ENCODE measurements at regions not wholly inside any gene's neighbourhood (a gene's known extent, or its start where the extent isn't known, plus 50 kb on each side); places are given as distances from the start of the nearest gene placed in this dataset.
"Not testable (repeated sequence)": the region's sequence is repeated elsewhere in the genome, so short reads cannot be mapped to it uniquely, and the experiment has no call there.

DNA sequence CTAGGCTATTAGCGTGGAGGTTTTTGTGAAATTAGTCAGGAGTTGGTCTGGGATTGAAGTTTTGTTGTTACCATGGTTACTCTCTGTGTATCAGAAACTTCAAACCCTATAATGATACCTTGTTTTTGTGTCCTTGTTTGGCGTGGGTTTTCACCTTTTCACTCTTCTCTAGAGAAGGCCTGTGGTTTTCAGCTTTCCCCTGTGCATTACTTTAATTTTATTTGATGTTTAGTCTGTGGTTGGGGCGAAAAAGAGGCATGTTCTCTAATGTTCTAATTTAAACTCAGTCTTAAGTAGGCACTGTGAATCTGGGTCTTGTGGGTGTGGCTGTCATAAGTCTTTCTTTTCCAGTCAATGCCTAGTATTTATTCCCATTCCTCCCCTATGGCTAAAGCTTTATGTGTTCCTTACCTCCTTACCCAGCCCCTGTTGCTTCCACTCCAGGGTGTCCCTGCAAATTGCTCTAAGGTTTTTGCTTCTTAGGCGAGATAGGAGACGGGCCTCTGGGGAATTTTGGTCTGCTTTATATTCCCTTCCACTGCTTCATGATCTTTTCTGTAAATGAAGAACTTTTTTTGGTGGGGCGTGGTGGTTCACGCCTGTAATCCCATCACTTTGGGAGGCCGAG lies 125.1 kb upstream of the XIST start:
- Mint-ChIP-seq H3K4me3 (no peak overlapping the region), H3K9me3 (no peaks in the 10 kb centered on the region), H3K4me1 (ENCODE audit: low read depth) (peaks cover 10% of the 10 kb centered on the region), H3K27ac (peak overlapping the region; percentile 72), H3K36me3 (ENCODE audit: low read depth) (peaks cover 5% of the 10 kb centered on the region), H3K27me3 (ENCODE audit: low read depth) (no peaks in the 10 kb centered on the region)

DNA sequence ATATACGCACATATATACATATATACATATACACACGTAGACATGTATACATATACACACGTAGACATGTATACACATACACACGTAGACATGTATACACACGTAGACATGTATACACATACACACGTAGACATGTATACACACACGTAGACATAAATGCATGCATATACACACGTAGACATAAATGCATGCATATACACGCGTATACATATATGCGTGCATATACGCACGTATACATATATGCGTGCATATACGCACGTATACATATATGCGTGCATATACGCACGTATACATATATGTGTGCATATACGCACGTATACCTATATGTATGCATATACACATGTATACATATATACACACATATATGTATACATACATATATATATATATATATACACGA lies 114.9 kb upstream of the XIST start:
- H3K4me3 Mint-ChIP-seq; H3K4me1 Mint-ChIP-seq (ENCODE audit: low read depth); H3K27me3 Mint-ChIP-seq (ENCODE audit: low read depth); H3K27ac Mint-ChIP-seq; H3K9me3 Mint-ChIP-seq: not testable (repeated sequence)
- H3K36me3 Mint-ChIP-seq (ENCODE audit: low read depth), result peaks cover 16% of the 10 kb centered on the region

DNA sequence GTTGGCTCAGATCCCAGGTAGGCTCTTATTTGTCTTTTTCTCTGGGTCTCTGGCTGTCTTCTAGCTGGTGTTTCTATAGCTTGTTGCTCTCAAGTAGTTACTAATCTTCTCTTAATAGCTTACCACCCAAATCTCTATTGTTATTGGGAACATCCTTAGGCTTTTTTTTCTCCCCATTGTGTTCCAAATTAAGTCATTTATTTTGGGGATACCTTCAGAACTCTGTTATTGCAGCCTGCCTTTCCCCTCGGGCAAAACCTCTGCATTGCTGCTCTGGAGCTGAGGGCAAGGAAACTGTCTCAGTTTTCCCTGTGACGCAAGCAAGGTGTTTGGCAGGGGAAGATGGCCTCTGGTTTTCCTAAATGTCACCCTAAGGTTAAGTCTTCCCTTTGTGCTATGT lies 113.3 kb upstream of the XIST start:
- Mint-ChIP-seq H3K4me3 (no peak overlapping the region), H3K4me1 (ENCODE audit: low read depth) (peaks cover 3% of the 10 kb centered on the region), H3K27me3 (ENCODE audit: low read depth) (no peaks in the 10 kb centered on the region), H3K36me3 (ENCODE audit: low read depth) (peaks cover 12% of the 10 kb centered on the region), H3K27ac (no peak overlapping the region), H3K9me3 (no peaks in the 10 kb centered on the region)

DNA sequence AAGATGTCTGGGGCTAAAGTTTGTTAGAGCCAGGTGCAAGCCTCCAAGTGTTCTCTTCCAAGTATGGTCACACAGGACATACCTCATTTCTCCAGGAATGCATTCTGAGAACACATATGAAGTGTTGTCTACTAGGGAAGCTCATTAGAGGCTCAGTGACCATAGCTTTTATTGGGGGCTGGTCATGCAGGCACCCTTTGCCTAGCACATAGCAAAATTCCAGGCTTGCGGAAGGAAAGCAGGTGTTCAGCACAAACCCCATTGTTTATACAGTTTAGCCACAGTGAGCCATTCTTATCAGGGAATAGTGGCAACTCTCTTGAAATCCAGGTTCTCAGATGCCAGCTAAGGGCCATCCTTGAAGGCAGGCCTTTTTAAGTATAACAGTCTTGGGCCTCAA lies 112.1 kb upstream of the XIST start:
- Mint-ChIP-seq H3K9me3 (no peaks in the 10 kb centered on the region), H3K4me3 (no peak overlapping the region), H3K4me1 (ENCODE audit: low read depth) (peaks cover 3% of the 10 kb centered on the region), H3K36me3 (ENCODE audit: low read depth) (peaks cover 10% of the 10 kb centered on the region), H3K27ac (no peak overlapping the region), H3K27me3 (ENCODE audit: low read depth) (no peaks in the 10 kb centered on the region)

DNA sequence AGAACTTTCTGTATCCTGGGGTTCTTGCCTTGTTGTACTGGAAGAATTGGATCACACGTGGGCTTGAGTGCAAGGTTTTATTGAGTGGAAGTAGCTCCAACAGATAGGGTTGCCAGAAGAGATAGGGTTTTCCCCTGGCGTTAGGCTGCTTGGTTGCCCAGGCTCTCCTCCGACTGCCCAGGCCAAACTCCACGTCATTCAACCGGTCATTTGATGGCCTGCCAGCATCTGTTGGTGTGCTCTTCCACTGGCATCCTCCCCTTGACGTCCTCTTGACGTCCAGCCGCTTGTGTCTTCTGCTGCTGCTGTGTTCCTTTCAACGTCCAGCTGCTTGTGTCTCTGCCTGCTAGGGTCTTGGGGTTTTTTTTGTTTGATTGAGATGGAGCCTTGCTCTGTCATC lies 111.2 kb upstream of the XIST start:
- Mint-ChIP-seq H3K27me3 (ENCODE audit: low read depth) (no peaks in the 10 kb centered on the region), H3K4me1 (ENCODE audit: low read depth) (peaks cover 3% of the 10 kb centered on the region), H3K4me3 (no peak overlapping the region), H3K9me3 (no peaks in the 10 kb centered on the region), H3K36me3 (ENCODE audit: low read depth) (peaks cover 10% of the 10 kb centered on the region), H3K27ac (no peak overlapping the region)

DNA sequence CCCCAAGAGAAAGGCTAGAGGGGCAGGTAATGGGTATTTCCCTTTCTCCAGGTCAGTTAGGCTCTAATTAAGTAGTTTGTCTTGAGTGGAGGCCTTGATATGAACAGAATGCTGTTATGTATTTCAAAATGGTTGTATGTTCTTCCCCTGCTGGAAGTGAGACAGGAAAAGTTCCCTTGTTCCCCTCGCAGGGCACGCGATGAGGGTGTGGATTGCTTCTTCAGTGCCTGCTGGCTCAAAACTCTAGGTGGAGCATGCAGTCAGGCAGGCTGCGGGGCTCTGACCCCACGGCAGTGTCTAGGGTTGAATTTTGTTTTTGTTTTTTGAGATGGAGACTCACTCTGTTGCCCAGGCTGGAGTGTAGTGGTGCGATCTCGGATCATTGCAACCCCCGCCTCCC lies 110.4 kb upstream of the XIST start:
- Mint-ChIP-seq H3K4me1 (ENCODE audit: low read depth) (peaks cover 8% of the 10 kb centered on the region), H3K36me3 (ENCODE audit: low read depth) (peaks cover 13% of the 10 kb centered on the region), H3K27me3 (ENCODE audit: low read depth) (no peaks in the 10 kb centered on the region), H3K4me3 (no peak overlapping the region), H3K27ac (no peak overlapping the region), H3K9me3 (no peaks in the 10 kb centered on the region)

DNA sequence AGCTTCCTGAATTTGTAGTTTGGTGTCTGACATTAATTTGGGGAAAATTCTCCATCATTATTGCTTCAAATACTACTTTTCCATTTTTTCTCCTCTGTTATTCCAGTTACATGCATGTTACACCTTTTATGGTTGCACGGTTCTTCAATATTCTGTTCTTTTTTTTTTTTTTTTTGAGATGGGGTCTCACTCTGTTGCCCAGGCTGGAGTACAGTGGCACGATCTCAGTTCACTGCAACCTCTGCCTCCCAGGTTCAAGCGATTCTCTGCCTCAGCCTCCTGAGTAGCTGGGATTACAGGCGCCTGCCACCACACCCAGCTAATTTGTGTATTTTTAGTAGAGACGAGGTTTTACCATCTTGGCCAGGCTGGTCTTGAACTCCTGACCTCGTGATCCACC lies 109.4 kb upstream of the XIST start:
- not testable (repeated sequence) for H3K4me3 Mint-ChIP-seq; H3K27me3 Mint-ChIP-seq (ENCODE audit: low read depth); H3K27ac Mint-ChIP-seq; H3K36me3 Mint-ChIP-seq (ENCODE audit: low read depth); H3K9me3 Mint-ChIP-seq; H3K4me1 Mint-ChIP-seq (ENCODE audit: low read depth)

DNA sequence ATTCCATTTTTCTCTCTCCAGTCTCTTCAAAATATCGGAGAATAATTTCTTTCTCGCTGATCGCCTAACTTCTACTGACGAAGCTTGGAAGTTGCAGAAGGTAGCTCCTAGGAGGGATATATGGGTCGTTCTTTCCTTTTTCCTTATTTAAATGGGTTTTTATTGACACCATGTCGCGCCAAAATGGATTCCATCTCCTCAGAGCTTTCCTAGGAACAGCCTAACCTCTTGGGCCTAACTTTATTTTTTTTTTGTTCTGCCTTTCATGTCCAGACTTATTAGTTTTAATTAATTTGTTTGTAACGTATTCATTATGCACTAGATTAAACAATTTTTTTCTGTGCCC lies 92.0 kb upstream of the XIST start:
- Mint-ChIP-seq H3K27ac (peak overlapping the region; percentile 90), H3K36me3 (ENCODE audit: low read depth) (peaks cover 6% of the 10 kb centered on the region), H3K27me3 (ENCODE audit: low read depth) (no peaks in the 10 kb centered on the region), H3K4me1 (ENCODE audit: low read depth) (peaks cover 14% of the 10 kb centered on the region), H3K9me3 (no peaks in the 10 kb centered on the region), H3K4me3 (peak overlapping the region; percentile 82)

DNA sequence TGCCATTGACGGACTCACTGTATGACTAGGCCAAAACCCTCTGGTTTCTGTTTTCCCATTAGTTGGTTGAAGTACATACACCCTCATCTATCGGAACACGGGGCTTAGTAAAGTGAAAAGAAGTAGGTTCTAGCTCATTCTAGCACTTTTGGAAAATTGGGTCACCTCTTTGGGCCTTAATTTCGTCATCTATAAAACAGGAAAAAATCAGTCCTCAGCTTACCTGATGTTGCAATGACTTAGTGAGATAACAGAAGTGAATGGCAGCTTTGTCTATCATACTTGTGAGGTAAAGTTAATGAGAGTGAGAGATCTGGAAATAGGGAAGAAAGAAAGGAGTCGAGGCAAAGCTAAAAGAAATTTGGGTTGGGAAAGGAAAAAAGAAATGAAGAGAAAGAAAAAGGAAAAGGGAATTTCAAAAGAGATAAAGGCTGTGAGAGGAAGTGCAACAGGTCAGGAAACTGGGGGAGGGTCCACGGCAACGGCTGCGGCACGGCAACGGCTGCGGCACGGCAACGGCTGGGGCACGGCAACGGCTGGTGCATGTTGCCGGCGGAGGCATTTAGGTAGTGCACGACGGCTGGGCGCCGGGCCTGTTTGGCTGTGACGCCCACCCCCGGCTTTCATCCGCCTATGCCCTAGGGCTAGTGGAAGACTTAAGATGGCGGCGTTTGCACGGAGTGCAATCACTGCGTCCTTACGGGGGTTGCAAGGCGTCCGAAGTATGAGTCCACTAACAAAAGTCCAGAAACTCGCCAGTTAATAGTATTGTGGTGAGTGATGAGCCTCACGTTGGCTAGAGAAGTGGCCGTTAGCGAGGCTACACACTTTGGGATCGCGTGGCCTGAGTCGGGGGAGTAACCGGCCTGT lies 91.4 kb upstream of the XIST start:
- no peaks in the 10 kb centered on the region for H3K9me3 Mint-ChIP-seq

DNA sequence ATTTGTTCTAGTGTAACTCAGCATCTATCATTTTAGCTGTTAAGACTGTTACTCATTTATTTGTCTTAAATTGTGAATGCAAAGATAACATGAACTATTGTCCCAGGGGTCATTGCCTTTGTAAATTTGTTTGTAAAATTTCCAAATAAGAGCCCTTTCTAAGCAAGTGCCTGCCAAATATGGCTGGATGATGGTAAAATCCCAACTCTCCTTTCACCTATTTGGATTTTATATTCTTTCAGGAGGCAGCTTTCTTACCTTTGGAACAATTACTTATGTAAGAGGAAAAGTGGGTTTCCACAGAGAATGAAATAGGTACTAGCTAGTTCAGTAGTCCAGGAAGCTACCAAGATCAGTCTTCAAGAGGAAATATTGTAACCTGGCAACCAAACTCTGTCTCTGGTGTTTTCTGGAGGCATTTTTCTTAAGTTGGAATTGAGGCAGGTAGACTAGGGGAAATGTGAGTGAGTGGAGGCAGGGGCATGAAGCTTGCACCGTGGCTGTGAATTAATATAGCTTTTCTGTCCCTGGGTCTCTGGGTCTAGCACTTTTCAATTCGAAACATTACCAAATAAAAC lies 88.5 kb upstream of the XIST start:
- Mint-ChIP-seq H3K36me3 (ENCODE audit: low read depth) (no peaks in the 10 kb centered on the region), H3K27ac (no peak overlapping the region), H3K9me3 (no peaks in the 10 kb centered on the region), H3K27me3 (ENCODE audit: low read depth) (no peaks in the 10 kb centered on the region), H3K4me3 (no peak overlapping the region), H3K4me1 (ENCODE audit: low read depth) (peaks cover 10% of the 10 kb centered on the region)

More for the DNA sequence above, 91.4 kb upstream of the XIST start:
- Mint-ChIP-seq H3K4me3 (peak overlapping the region; percentile 82), H3K36me3 (ENCODE audit: low read depth) (peaks cover 2% of the 10 kb centered on the region), H3K4me1 (ENCODE audit: low read depth) (peaks cover 14% of the 10 kb centered on the region), H3K27ac (peak overlapping the region; percentile 90), H3K27me3 (ENCODE audit: low read depth) (no peaks in the 10 kb centered on the region)

DNA sequence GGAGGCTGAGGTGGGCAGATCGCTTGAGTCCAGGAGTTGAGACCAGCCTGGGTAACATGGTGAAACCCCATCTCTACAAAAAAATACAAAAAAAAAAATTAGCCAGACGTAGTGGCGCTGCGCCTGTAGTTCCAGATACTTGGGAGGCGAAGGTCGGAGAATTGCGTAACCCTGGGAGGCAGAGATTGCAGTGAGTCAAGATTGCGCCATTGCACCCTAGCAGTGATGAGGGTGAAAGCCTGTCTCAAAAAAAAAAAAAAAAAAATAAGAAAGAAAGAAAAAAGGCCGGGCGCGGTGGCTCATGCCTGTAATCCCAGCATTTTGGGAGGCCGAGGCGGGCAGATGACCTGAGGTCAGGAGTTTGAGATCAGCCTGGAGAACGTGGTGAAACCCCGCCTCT lies 85.3 kb upstream of the XIST start:
- H3K4me3 Mint-ChIP-seq; H3K27me3 Mint-ChIP-seq (ENCODE audit: low read depth); H3K9me3 Mint-ChIP-seq; H3K4me1 Mint-ChIP-seq (ENCODE audit: low read depth); H3K36me3 Mint-ChIP-seq (ENCODE audit: low read depth); H3K27ac Mint-ChIP-seq: not testable (repeated sequence)

DNA sequence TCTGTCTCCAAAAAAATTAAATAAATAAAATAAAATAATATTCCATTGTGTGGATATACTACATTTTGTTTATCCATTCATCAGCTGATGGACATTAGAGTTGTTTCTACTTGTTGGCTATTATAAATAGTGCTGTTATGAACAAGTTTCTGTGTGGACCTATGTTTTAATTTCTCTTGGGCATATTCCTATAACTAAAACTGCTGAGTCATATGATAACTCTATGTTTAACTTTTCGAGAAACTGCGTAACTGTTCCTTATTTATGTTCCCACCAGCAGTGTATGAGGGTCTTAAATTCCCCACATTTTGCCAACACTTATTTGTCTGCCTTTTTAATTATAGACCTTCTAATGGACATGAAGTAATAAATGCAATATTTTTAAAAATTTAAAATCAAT lies 80.0 kb upstream of the XIST start:
- no peak overlapping the region for H3K4me3 Mint-ChIP-seq
- no peaks in the 10 kb centered on the region for H3K36me3 Mint-ChIP-seq (ENCODE audit: low read depth)
- no peaks in the 10 kb centered on the region for H3K27me3 Mint-ChIP-seq (ENCODE audit: low read depth)
- no peaks in the 10 kb centered on the region for H3K4me1 Mint-ChIP-seq (ENCODE audit: low read depth)
- H3K9me3 Mint-ChIP-seq, result no peaks in the 10 kb centered on the region
- no peak overlapping the region for H3K27ac Mint-ChIP-seq

DNA sequence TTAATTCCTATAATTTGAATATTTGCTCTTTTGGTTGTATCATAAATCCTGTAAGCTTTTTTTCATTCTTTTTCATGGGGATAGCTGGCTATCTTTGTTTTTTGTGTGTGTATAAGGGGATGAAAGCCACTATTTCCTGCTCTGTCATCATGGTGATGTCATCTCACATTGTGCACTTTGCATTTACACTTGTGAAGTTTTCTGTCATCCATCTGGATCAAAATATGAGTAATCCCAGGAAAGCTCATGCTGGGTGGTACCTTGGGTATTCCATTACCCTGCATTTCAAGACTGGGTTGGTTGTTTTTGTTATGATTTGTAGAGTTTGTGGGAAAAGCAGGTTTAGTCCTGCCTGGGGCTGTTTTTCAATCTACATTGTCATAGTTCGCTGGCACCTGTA lies 77.8 kb upstream of the XIST start:
- Mint-ChIP-seq H3K27me3 (ENCODE audit: low read depth) (no peaks in the 10 kb centered on the region), H3K4me1 (ENCODE audit: low read depth) (no peaks in the 10 kb centered on the region)

DNA sequence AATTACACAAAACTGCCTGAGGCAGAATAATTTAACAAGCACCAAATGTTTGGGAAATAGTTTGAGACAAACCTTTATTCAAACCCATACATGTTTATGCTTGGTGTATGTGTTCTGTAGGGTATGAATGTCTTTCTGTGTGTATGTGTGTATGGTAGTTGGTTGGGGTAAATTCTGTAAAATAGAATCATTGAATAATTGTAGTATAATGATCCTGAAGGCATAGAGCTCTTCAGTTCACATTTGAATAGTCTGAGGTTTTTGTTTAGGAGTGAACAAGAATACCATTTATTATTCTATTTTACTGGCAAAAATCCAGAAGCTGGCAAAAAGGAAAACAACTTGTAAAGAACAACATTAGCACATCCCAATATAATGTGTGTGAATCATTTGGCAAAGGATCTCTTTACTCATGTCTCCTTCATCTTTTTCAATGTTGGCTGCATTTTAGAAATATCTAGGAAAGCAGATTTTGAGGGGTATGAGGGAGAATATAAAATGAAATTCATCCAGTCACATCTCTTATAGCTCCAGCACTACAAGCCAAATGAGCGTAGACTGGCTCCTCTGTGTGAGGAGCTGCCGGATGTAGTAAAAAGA lies 70.4 kb upstream of the XIST start:
- Mint-ChIP-seq H3K4me1 (ENCODE audit: low read depth) (no peaks in the 10 kb centered on the region), H3K9me3 (no peaks in the 10 kb centered on the region), H3K4me3 (no peak overlapping the region), H3K27ac (no peak overlapping the region), H3K36me3 (ENCODE audit: low read depth) (no peaks in the 10 kb centered on the region), H3K27me3 (ENCODE audit: low read depth) (no peaks in the 10 kb centered on the region)

More for the DNA sequence above, 77.8 kb upstream of the XIST start:
- no peaks in the 10 kb centered on the region for H3K9me3 Mint-ChIP-seq
- H3K27ac Mint-ChIP-seq, result no peak overlapping the region
- no peaks in the 10 kb centered on the region for H3K36me3 Mint-ChIP-seq (ENCODE audit: low read depth)
- H3K4me3 Mint-ChIP-seq, result no peak overlapping the region

Data from T-helper 1 cell treated with Interleukin-12 subunit alpha and Interleukin-12 subunit beta and Interleukin-4 antibody, amounts not matched to agents 30 μg/mL and 1 μg/mL, for 36 hours (primary cell).